C4-2B (cell line): ENCODE measurements at regions not wholly inside any gene's neighbourhood (a gene's known extent, or its start where the extent isn't known, plus 50 kb on each side); places are given as distances from the start of the nearest gene placed in this dataset.

Experiments
- H3K27ac ChIP-seq: fragments of 450-650 bp; 2 replicates; pipeline ENCODE4 v1.5.1; 2017
- ZFX ChIP-seq: fragments of 450-650 bp; IDR thresholded peaks from 2 replicates; pipeline ENCODE4 v1.6.1; 2017
- TF ChIP-seq, protein P1 (sequence below): fragments of 450-650 bp; conservative IDR thresholded peaks from 2 replicates; pipeline ENCODE4 v1.5.1; 2017; ENCODE audit warnings: mild to moderate bottlenecking

DNA sequence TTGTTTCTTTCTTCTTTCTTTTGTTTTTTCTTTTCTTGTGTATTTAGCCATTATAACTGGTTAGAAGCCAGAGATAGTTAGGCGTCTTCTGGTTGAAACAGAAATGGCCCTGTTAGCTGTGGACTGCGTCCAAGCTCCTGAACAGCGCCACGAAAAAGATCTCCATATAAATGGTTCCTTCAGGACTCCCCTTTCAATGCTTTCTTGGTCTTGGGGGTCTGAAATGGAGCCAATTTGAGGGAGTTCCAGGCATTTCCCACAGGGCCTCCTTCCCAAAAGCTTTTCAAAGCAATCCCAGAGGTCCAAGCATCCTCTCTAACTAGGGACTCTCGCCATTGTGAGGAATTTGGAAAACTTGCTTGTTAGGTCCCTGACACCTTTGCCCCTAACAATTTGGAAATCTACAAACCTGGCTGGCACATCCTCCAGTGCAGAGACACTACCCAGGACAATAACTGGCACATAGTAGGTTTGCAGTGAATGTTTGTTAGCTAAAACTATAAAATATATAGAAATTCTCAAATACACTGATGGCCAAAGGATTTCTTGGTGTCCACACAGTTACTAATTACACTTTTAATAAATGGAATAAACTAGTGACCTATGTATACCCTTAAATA, 80.1 kb downstream of the MYCN start:
- TF ChIP-seq, protein P1, sequence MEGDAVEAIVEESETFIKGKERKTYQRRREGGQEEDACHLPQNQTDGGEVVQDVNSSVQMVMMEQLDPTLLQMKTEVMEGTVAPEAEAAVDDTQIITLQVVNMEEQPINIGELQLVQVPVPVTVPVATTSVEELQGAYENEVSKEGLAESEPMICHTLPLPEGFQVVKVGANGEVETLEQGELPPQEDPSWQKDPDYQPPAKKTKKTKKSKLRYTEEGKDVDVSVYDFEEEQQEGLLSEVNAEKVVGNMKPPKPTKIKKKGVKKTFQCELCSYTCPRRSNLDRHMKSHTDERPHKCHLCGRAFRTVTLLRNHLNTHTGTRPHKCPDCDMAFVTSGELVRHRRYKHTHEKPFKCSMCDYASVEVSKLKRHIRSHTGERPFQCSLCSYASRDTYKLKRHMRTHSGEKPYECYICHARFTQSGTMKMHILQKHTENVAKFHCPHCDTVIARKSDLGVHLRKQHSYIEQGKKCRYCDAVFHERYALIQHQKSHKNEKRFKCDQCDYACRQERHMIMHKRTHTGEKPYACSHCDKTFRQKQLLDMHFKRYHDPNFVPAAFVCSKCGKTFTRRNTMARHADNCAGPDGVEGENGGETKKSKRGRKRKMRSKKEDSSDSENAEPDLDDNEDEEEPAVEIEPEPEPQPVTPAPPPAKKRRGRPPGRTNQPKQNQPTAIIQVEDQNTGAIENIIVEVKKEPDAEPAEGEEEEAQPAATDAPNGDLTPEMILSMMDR, result no peak
- no peak for TF ChIP-seq ZFX
- no peak overlapping the region for H3K27ac ChIP-seq

DNA sequence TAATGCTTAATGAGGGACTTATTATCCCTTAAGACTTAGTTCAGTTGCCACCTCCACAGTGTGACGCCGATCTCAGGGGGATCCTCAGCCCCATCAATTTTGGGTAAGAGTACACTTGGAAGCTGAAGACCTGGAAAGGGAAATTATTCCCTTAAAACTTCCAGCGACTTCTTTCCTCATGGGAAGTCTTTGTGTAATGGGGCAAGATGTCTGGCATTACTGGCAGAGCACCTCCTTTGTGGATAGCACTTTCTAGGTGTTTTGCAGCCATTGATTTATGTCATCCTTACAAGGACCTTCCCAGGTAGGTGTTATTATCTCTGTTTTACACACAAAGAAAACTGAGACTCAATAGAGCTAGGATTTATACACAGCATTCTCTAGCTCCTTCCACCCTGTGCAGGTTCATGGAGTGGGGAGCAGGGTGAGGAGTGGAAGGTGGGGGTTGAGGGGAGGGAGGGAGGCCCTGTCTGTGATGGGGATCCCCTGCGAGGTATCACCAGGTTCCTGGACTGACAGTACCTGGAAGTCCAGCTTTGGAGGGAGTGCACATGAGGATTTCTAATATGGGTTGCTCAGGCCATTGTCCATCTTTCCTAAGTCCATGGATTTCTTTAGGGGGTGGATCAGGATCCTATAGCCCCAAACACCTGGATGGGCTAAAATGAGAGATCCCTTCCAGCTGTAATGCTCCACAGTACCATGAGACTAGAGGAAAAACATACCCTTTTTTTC, 79.4 kb downstream of the MYCN start:
- TF ChIP-seq ZFX, result no peak
- TF ChIP-seq, protein P1, result no peak
- no peak overlapping the region for H3K27ac ChIP-seq

DNA sequence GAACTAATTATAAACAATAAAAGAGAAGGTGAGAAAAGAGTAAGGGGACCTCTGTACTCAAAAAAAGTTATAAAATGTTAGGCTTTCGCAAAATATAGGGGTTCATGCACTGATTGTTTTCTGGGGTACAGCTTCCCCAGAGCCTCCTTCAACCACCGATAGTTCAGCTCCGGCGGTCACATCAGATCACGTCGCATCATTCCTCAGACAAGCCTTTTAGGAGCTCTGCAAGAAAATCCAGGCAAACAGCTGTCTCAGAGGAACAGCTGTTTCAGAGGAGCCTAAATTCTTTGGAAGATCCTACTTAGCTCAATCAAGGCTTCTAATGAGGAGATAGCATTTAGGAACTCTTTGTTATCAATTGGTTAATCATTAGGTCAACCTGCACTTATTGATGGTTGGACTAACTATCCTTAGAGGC, 78.7 kb downstream of the MYCN start:
- no peak overlapping the region for H3K27ac ChIP-seq
- TF ChIP-seq, protein P1, result no peak
- no peak for TF ChIP-seq ZFX

DNA sequence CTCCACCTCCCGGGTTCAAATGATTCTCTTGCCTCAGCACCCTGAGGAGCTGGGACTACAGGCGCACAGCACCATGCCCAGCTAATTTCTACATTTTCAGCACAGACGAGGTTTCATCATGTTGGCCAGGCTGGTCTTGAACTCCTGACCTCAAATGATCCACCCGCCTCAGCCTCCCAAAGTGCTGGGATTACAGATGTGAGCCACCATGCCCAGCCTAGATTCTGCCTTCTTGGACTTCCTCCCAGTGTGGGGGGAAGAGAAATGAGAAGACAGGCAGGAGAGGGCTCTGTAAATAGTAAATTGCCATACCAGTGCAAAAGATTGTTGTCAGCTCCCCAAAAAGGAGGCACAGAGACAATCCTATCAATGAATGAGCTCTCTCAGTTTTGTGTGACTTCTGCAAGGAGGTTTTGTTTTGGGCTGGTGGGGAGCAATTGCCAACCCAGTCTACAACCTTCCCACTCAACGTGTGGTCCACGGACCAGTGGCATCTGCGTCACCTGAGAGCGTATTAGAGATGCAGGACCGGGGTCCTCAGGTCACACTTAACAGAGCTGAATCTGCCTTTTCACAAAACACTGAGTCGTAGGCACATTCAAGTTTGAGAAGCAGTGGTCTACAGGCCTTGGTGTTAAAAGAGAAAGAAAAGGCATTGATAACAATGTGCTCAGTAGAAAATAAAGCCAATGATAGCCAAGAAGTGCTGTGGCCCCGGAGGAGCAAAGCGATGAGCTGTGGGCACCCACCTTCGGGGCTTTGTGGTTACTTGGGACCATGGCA, 78.1 kb downstream of the MYCN start:
- no peak for TF ChIP-seq ZFX
- TF ChIP-seq, protein P1, result no peak
- no peak overlapping the region for H3K27ac ChIP-seq

DNA sequence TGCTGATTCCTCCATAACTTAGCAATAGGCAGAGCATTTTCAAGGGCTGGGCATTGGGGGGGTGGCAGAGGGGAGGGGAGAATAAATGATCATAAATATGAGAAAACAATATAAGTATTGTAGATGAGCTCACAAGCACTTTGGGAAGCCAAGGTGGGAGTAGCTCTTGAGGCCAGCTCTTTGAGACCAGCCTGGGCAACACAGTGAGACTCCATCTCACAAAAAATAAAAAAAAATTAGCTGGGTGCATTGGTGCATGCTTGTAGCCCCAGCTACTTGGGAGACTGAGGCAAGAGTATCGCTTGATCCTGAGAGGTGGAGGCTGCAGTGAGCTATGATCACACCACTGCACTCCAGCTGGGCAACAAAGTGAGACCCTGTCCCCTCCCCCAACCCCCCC, 75.9 kb downstream of the MYCN start:
- no peak overlapping the region for H3K27ac ChIP-seq
- TF ChIP-seq ZFX, result no peak
- TF ChIP-seq, protein P1, result no peak

DNA sequence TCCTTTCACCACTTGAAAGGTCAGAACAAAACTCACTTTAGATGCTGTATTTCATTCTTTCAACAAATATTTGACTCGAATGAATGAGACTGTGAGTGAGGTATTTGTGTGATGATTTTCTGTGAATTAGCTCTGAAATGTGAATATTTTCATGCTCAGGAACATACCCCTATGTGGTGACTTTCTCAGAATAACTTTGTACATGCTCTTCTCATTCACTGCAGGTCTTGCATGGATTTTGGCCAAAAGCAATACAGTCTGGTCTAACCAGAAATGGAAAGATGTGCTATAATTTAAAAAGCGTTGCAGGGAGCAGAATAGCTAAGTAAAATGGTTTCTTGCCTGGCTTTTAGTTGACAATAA, 75.5 kb downstream of the MYCN start:
- no peak overlapping the region for H3K27ac ChIP-seq
- TF ChIP-seq, protein P1, result no peak
- no peak for TF ChIP-seq ZFX
